GM18951 (cell line): ENCODE measurements at regions not wholly inside any gene's neighbourhood (a gene's known extent, or its start where the extent isn't known, plus 50 kb on each side); places are given as distances from the start of the nearest gene placed in this dataset.

Source experiments
- POLR2A ChIP-seq: IDR thresholded peaks from 4 replicates; pipeline ENCODE4 v1.6.1; 2011; ENCODE audit warnings: mild to moderate bottlenecking; ENCODE audit not compliant: insufficient read length, insufficient read depth; ENCODE audit errors: extremely low read depth
- in situ Hi-C: fragments of 300-500 bp; cut with MboI; formaldehyde crosslinking; loops from one replicate; pipeline ENCODE4 v1.12.0; 2022; ENCODE audit warnings: low sequenced_read_pairs, mixed read lengths, inconsistent platforms; ENCODE audit not compliant: unreplicated experiment

GRCh38 chr15:31267161-31268107 is 59.2 kb upstream of the KLF13 start:
- no peak for TF ChIP-seq POLR2A
- in situ Hi-C loops, result no loop called here

DNA sequence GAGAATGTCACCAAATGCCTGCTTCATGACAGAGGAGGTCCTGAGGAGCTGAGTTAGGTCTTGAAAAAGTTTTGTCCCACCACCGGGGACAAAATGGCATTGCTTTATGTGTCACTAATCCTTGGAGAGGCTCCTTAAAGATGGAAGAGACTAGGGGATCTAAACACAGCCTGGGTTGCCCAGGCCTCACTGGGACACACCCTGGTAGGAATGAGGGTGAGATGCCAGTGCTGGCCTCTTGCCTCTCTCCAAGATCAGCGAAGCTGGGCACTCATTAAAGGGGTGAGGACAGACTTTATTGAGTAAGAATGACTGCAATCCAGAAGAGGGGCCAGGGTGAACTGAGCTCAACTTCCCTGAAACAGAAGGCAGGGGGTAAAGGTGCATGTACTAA is 58.5 kb upstream of the KLF13 start:
- in situ Hi-C loops, result no loop called here
- no peak for TF ChIP-seq POLR2A

DNA sequence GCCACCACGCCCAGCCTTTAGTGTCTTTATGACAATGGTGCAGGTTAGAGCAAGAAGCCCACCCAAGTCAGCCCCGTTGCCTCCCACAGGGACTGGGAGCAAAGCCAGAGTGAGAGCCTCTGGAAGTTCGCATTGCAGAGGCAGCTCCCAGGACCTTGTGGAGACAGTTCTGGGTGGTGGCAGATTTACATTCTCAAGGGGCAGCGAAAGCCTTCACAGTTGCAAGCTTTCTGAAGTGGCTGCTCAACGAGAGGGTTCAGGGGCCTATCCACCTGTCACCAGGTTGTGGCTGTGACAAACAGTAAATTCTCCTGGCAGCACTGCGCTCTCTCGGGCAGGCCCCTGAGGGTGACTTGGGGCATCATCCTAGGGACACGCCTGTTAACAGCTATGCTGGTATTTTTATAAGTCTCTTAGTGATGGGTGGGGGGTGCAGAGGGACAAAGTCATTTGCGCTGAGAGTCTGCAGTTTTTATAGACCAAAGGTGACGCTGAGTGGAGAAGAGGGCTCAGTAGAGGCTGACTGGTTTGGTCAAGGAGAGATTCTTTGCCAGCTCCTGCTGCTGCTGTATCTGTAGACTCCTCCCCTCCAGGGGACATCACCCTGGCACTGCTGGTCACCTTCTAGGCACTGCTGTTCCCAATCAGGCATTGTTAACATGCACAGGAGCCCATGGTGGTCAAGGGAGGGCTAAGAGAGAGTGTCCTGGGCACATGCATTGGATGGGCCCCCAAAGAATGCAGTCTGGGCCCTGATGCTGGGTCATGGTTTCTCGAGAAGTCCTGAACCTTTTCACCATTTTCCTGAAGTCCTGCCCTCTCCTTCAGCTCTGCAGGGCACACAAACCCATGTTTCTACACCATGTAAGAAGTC is 57.5 kb upstream of the KLF13 start:
- in situ Hi-C loops, result no loop called here
- no peak for TF ChIP-seq POLR2A

GRCh38 chr15:31269816-31270575 is 56.6 kb upstream of the KLF13 start:
- no peak for TF ChIP-seq POLR2A
- in situ Hi-C loops, result no loop called here

- no peak for TF ChIP-seq POLR2A
- in situ Hi-C loops, result no loop called here
Observed at GRCh38 chr15:31270767-31271166, 55.9 kb upstream of the KLF13 start.

DNA sequence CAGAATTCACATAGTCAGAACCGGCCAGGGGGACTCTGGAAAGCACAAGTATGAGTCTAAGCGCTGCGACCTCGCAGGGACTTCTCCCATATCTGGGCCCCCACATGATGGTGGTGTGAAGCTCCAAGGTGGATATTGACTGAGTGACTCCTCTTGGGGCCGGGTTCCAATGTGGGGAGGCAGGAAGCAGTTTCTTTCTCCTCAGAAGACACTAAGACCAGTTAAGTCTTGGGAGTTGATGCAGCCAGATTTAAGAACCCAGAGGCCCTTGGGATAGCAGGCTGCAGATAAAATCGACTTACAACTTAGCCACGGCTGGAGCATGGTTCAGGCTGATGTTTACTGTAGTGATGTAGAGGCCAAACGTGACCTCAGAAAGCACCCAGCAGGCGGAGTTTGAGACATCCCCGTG is 55.4 kb upstream of the KLF13 start:
- TF ChIP-seq POLR2A, result no peak
- in situ Hi-C loops, result no loop called here

DNA sequence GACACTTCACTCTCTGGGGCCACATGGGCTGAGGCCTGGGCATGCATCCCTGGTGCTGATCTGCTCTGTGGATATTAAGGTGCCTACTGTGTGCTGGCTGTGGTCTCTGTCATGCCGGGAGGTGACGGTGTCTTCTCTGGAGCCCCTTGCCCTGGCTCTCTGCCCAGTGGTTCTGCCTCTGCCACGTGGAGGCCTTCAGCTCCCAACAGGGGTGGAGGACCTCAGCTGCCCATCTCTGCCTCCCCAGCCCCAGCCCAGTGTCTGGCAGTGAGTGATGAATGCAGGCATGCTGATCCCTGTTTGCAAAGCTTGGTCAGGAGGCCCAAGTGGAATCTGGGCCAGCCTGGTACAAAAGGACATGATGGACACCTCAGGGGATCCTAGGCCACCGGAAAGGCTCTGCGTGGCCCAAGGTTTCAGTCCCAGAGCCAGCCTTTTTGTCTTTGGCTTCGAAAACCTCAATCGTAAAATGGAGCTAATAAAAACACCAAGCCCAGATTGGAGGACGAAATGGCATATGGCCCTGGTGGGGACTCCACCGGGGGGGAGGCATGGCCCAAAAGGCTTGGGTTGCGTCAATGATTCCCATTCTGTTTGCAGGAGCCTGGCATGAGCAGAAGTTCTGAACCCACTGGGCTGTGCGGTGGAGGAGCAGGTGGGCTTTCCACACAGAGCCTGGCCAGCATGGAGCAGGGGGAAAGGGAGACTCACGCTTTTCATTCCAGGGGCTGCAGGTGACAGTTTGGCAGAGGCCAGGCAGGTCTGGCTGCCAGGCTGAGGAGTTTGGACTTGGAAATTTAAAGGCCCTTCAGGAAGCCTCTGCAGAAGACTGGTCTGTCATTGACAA is 54.7 kb upstream of the KLF13 start:
- no peak for TF ChIP-seq POLR2A
- in situ Hi-C loops, result no loop called here

DNA sequence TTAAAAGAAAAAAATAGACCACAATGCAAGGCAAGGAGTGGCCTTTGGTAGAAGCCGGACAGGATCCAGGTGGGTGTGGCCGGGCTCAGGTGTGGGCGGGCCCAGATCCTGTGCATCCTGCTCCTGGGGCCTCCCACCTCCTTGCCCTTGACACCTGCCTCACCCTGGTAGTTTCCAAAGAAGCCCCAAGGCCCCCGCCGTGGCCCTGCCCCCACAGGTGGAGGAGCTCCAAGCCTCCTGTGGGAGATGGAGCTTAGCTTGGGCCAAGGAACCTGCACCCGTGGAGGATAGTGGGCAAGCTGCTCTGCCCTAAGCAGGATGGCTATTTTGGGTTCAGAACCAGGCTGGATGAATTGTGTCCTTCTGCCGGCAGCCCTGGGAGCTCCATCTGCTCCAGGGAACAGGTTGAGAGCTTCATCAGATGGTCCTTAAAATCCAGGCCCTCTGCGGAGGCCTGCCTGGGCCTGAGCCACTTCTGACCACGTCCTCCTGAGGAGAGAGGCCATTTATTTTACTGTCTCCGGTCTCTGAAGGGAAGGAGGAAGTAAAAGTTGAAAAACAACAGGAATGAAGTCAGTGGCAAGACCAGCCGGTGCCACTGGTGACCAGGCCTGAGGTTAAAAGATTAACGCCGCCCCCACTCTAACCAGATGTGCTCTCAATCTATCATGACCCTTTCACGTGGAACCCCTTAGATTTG is 53.9 kb upstream of the KLF13 start:
- in situ Hi-C loops, result no loop called here
- TF ChIP-seq POLR2A, result no peak

GRCh38 chr15:31273258-31273941 is 53.2 kb upstream of the KLF13 start:
- no peak for TF ChIP-seq POLR2A
- in situ Hi-C loops, result no loop called here

DNA sequence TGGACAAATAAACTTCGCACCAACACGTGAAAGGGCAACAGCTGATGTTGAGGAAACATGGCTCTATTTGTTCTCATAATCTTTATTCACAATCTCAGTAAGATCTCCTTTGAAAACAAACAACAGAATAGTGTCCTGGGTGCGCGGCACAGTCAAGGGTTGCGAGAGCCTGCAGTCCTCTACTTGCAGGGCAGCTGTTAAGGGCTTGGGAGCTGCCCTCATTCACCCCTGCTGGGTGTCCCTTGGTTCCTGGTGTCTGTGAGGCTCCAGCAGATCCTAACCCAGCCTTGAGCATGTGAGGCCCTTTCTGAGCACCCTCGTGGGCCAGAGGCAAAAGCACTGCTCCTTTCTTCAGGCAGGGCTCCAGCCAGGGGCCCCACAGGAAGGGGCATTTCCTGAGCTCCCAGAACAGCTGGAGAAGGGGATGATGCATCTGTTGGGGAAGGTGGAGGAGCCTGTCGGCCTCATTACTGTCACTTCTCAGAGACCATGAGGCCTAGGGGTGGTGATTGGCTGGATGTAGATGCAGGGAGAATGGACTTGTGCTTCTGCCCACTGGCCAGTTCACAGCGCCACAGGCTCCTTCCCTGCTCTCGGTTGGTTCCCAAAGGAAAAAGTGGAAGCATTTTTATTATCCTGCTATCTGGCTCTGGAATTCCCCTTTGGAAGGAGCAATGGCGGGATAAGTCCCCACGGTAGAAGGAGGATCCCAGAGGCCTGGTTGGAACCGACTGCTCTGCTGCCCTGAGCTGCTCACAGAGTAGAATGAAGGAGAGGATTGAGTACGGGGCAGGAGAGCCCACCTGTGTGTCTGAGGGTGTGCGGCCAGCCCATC is 51.9 kb upstream of the KLF13 start:
- no peak for TF ChIP-seq POLR2A
- in situ Hi-C loops, result no loop called here
